ENCODE measurements at regions not wholly inside any gene's neighbourhood (a gene's known extent, or its start where the extent isn't known, plus 50 kb on each side); places are given as distances from the start of the nearest gene placed in this dataset.

GRCh38 chr20:20780127-20780824 lies 67.8 kb upstream of the RALGAPA2 start:
- H3K4me1 ChIP-seq (ENCODE audit: low read length) = peaks cover 10% of the 10 kb centered on the region
- no peak overlapping the region for H3K9ac ChIP-seq (ENCODE audit: low read length)
- H3K4me2 ChIP-seq (ENCODE audit: low read length) = peak overlapping the region; percentile 64
- H2AFZ ChIP-seq (ENCODE audit: low read depth, low read length) = no peak overlapping the region
- no peaks in the 10 kb centered on the region for H4K20me1 ChIP-seq (ENCODE audit: insufficient read depth, low read length)
- H3K9me3 ChIP-seq (ENCODE audit: insufficient read depth, low read length) = no peaks in the 10 kb centered on the region
- peak overlapping the region; percentile 37 for H3K4me3 ChIP-seq (ENCODE audit: low read length)
- H3K27ac ChIP-seq (ENCODE audit: low read length) = no peak overlapping the region
- TF ChIP-seq CTCF (IDR thresholded peaks at IDR 0.05; ENCODE audit: low read depth, low read length) (no peak), EZH2phosphoT487 (IDR thresholded peaks at IDR 0.05; ENCODE audit: low read depth) (no peak)
- H3K27me3 ChIP-seq (ENCODE audit: low read depth, low read length) = peaks cover 35% of the 10 kb centered on the region
- H3K36me3 ChIP-seq (replicated peaks; ENCODE audit: low read depth, low read length) = no peaks in the 10 kb centered on the region
- no peaks in the 10 kb centered on the region for H3K79me2 ChIP-seq (ENCODE audit: low read length)

- H3K79me2 ChIP-seq (ENCODE audit: low read length) = no peaks in the 10 kb centered on the region
- H3K4me3 ChIP-seq (ENCODE audit: low read length) = no peak overlapping the region
- no peaks in the 10 kb centered on the region for H3K36me3 ChIP-seq (replicated peaks; ENCODE audit: low read depth, low read length)
- TF ChIP-seq EZH2phosphoT487 (IDR thresholded peaks at IDR 0.05; ENCODE audit: low read depth) = no peak
- TF ChIP-seq CTCF (IDR thresholded peaks at IDR 0.05; ENCODE audit: low read depth, low read length) = no peak
- no peaks in the 10 kb centered on the region for H4K20me1 ChIP-seq (ENCODE audit: insufficient read depth, low read length)
- peaks cover 32% of the 10 kb centered on the region for H3K27me3 ChIP-seq (ENCODE audit: low read depth, low read length)
- peaks cover 10% of the 10 kb centered on the region for H3K4me1 ChIP-seq (ENCODE audit: low read length)
- no peak overlapping the region for H3K4me2 ChIP-seq (ENCODE audit: low read length)
- H3K27ac ChIP-seq (ENCODE audit: low read length) = no peak overlapping the region
- no peak overlapping the region for H2AFZ ChIP-seq (ENCODE audit: low read depth, low read length)
- no peaks in the 10 kb centered on the region for H3K9me3 ChIP-seq (ENCODE audit: insufficient read depth, low read length)
- no peak overlapping the region for H3K9ac ChIP-seq (ENCODE audit: low read length)
Measured at GRCh38 chr20:20778676-20779075, 66.2 kb upstream of the RALGAPA2 start.

- Histone ChIP-seq H3K4me2 (ENCODE audit: low read length) (no peak overlapping the region), H3K27me3 (ENCODE audit: low read depth, low read length) (peaks cover 20% of the 10 kb centered on the region), H3K9me3 (ENCODE audit: insufficient read depth, low read length) (no peaks in the 10 kb centered on the region), H3K36me3 (replicated peaks; ENCODE audit: low read depth, low read length) (no peaks in the 10 kb centered on the region), H3K27ac (ENCODE audit: low read length) (no peak overlapping the region), H3K79me2 (ENCODE audit: low read length) (no peaks in the 10 kb centered on the region), H3K9ac (ENCODE audit: low read length) (no peak overlapping the region), H3K4me1 (ENCODE audit: low read length) (no peaks in the 10 kb centered on the region), H2AFZ (ENCODE audit: low read depth, low read length) (no peak overlapping the region), H4K20me1 (ENCODE audit: insufficient read depth, low read length) (no peaks in the 10 kb centered on the region), H3K4me3 (ENCODE audit: low read length) (no peak overlapping the region)
- TF ChIP-seq CTCF (IDR thresholded peaks at IDR 0.05; ENCODE audit: low read depth, low read length) (no peak), EZH2phosphoT487 (IDR thresholded peaks at IDR 0.05; ENCODE audit: low read depth) (no peak)
Measured at GRCh38 chr20:20772497-20773085, 60.1 kb upstream of the RALGAPA2 start.

GRCh38 chr20:20768202-20768815 lies 55.9 kb upstream of the RALGAPA2 start:
- Histone ChIP-seq H3K9ac (ENCODE audit: low read length) (no peak overlapping the region), H3K4me3 (ENCODE audit: low read length) (no peak overlapping the region), H3K36me3 (replicated peaks; ENCODE audit: low read depth, low read length) (no peaks in the 10 kb centered on the region), H3K9me3 (ENCODE audit: insufficient read depth, low read length) (no peaks in the 10 kb centered on the region), H4K20me1 (ENCODE audit: insufficient read depth, low read length) (no peaks in the 10 kb centered on the region), H3K27ac (ENCODE audit: low read length) (no peak overlapping the region), H3K4me2 (ENCODE audit: low read length) (no peak overlapping the region), H3K79me2 (ENCODE audit: low read length) (no peaks in the 10 kb centered on the region), H3K4me1 (ENCODE audit: low read length) (no peaks in the 10 kb centered on the region), H2AFZ (ENCODE audit: low read depth, low read length) (no peak overlapping the region), H3K27me3 (ENCODE audit: low read depth, low read length) (peaks cover 25% of the 10 kb centered on the region; the same call in 1 of the 2 replicates)
- TF ChIP-seq EZH2phosphoT487 (IDR thresholded peaks at IDR 0.05; ENCODE audit: low read depth) = no peak
- TF ChIP-seq CTCF (IDR thresholded peaks at IDR 0.05; ENCODE audit: low read depth, low read length) = no peak
